Spleen (tissue), 7 donors: ENCODE measurements at regions not wholly inside any gene's neighbourhood (a gene's known extent, or its start where the extent isn't known, plus 50 kb on each side); places are given as distances from the start of the nearest gene placed in this dataset.

Experiments used
- CTCF ChIP-seq, 11 experiments: fragments of 200-600 bp in 7 of 11; fragments of 450-650 bp in 4 of 11; sonication (generic) in 4 of 11; IDR thresholded peaks in 8 of 11; conservative IDR thresholded peaks in 3 of 11; 1 replicate in 7 of 11; 2 replicates in 4 of 11; pipeline versions ENCODE4 v1.4.0 to v1.8.0; 2016 to 2021; ENCODE audit warnings: antibody characterized with exemption in 11 of 11, inconsistent platforms in 4 of 11, mild to moderate bottlenecking in 1 of 11
- POLR2A ChIP-seq, 3 donors: fragments of 450-650 bp; IDR thresholded peaks; one replicate each; pipeline ENCODE4 v1.5.1; 2017; ENCODE audit warnings: antibody characterized with exemption in 3 of 3, mild to moderate bottlenecking in 1 of 3
- POLR2AphosphoS5 ChIP-seq, 3 donors: sonication (generic); formaldehyde crosslinking; IDR thresholded peaks; one replicate each; pipeline ENCODE4 v1.5.1; 2017; ENCODE audit warnings: antibody characterized with exemption in 3 of 3
- donor health status: DM: no; HTN: no; CAD: no; lungs with moderate emphysema.
- donor health status: DM: no; HTN: no; CAD: no.
- donor health status: DM: no; HTN: no; CAD: no.

GRCh38 chr2:4415810-4416413, 712.5 kb downstream of the DCDC2C start:
- no peak for TF ChIP-seq CTCF (IDR thresholded peaks at IDR 0.05 in 8 of 11, conservative IDR thresholded peaks at IDR 0.05 in 3 of 11)
- no peak for TF ChIP-seq POLR2A (IDR thresholded peaks at IDR 0.05)
- no peak for TF ChIP-seq POLR2AphosphoS5 (IDR thresholded peaks at IDR 0.05)
